NCI-H1092 (cell line): ENCODE measurements at regions not wholly inside any gene's neighbourhood (a gene's known extent, or its start where the extent isn't known, plus 50 kb on each side); places are given as distances from the start of the nearest gene placed in this dataset.

ENCODE experiments used
- DNase-seq: peaks from one replicate; lab custom pipeline; 2025; lab: John Stamatoyannopoulos, UW

GRCh38 chr13:33953203-33953602 lies 135.3 kb downstream of the RFC3 start:
- DNase-seq = no peak

DNA sequence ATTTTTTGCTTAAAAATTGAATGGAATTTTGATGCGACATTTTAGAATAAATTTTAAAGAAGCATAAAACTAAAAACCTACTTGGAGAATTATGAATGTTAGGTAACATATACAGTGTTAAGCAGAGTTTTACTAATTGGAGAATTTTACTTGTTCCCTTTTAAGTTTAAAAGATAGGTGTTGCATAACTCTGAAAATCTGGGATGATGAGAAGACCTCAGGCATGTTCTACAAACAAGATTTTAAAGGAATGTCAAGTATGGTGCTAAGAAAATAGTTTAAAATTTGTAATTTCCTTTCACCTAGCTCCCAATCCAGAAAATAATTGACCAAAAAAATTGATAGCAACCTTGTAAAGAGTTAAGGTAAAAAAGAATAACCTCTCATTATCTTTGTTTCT lies 135.8 kb downstream of the RFC3 start:
- no peak for DNase-seq

- DNase-seq = no peak
These were observed 138.4 kb downstream of the RFC3 start for GRCh38 chr13:33956346-33956745.

- no peak for DNase-seq
These were observed 139.6 kb downstream of the RFC3 start for GRCh38 chr13:33957497-33957905.

DNA sequence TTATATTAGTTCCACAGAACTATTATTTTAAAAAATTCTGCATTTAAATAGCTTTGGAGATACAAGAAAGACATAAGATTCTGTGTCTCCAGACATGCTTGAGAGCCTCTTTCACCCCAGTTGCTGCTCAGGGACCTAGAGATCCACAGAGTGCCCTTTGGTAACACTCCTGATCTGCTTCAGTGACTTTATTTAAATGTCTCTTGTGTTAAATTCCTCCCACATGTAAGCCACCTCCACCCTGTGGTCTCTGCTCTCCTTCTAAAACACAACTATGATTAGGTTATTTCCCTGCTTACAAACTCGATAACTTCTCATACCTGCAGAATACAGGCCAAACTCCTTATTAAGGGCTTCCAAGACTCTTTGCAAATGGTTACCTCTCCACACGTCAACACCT lies 141.0 kb downstream of the RFC3 start:
- DNase-seq = no peak

DNA sequence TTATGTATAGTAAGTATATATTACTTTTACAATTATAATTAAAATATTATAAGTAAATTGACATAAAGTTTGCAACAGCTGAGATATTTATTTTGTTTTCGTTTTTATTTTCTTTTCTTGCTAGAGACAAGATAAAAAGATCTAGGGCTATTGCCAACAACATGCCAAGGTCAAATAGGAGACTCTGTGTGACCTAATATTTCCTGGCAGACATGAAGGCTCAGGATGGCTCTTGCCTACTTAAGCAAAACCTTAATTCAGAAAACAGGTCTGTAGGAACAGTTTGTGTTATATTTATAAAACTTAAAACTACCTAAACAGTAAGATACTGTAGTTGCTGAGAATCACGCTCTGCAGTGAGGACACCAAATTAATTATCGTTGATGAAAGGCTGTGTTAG lies 145.2 kb downstream of the RFC3 start:
- no peak for DNase-seq

GRCh38 chr13:33963895-33964294 lies 145.9 kb downstream of the RFC3 start:
- DNase-seq = no peak

DNA sequence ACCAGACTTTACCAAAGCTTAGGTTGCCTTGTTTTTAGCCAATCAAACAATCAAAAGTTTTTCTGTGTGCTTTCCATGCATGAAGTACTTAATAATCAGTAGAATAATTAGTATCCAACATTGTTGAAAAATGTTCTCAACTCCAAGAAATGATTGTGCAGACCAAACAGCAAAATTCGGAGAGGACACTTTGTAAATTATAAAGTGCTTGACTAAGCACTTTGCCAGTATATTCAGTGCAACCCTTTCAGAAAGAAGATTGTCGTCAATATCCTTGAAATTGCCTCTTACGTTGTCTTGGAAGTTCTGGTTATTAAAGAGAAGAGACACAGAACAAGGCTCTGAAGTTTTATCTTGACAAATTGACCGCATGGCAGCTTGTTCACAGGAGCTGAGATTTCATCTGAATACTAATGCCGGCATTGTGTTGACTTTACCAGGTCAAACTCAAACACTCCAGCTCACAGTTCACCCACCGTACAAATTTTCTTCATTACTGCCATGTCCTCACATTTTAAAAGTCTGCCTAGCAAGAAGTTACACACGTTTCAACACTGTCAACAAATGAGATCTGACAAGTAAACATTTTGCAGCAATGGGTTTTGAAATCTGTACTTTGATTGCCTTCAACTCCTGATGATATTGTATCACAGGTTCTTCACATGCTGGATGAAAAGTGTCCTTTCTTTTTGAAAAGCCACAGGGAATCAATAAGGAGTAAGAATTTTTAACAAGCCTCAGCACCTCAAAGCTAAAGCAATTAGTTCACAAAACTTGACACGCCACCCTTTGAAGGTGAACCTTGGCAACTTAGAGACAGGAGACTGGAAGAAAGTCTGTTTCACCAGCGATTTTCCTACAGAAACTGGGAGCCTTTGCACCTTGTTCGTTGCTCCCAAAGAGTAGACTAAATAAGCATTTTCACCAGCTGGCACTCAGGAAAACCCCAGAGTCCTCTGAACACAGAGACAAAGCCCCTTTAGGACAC lies 150.9 kb downstream of the RFC3 start:
- DNase-seq = no peak

GRCh38 chr13:33970746-33971561 lies 153.0 kb downstream of the RFC3 start:
- DNase-seq = no peak

- DNase-seq = no peak
These were observed 153.5 kb downstream of the RFC3 start for GRCh38 chr13:33971562-33971819.

DNA sequence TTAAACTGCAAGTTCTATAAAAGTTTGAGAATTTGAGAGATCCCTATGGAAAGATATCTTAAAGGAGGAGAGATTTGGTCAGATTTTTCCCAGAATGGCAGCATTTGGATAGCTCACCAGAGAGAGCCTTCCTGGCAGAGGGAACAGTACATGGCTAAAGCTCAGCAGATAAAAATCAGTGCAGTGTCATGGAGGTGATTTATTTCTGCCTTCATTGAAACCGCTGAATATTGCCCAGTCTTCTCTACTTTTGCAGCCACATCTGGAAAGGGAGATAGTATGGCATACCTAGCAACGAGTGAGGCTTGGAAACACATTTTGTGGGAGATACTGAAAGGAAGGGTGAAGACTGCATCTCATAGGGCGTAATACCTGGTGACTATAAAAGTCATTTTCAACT lies 155.2 kb downstream of the RFC3 start:
- DNase-seq = no peak

DNA sequence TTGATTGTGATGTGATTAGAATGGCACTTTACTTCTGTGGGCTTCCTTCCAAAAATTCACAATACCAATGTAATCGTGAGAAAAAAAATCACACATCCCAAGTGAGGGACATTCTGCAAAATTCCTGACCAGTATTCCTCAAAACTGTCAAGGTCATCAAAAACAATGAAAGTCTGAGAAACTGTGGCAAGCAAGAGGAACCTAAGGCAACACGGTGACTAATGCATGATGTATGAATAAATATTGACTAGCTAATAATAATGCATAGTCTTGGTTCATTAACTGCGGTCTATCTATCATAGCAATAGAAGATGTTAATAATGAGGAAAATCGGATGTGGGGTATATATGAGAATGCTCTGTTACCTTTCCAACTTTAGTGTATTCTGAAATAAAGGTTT lies 159.0 kb downstream of the RFC3 start:
- no peak for DNase-seq

DNA sequence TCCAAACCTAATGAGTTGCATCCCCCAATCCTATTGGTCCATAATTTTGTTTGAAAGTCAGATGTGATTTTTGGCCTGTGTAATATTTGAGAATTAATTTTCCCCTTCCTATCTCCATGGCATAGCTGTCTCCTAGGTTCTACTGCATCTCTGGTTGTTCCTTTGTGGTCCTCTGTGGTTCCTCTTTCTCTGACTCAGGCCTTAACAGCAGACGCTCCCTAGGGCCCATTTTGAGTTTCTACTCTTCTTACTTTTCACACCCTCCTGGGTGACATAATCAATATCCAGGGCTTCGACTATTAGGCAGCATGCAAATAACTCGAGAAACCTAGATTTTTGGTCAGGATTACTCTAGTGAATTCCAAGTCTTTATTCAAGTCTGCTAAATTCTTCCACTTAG lies 160.7 kb downstream of the RFC3 start:
- DNase-seq = no peak

- peak; percentile 52 for DNase-seq
These were observed 175.0 kb downstream of the RFC3 start for GRCh38 chr13:33992881-33993336.

- no peak for DNase-seq
These were observed 176.2 kb downstream of the RFC3 start for GRCh38 chr13:33994198-33994597.

DNA sequence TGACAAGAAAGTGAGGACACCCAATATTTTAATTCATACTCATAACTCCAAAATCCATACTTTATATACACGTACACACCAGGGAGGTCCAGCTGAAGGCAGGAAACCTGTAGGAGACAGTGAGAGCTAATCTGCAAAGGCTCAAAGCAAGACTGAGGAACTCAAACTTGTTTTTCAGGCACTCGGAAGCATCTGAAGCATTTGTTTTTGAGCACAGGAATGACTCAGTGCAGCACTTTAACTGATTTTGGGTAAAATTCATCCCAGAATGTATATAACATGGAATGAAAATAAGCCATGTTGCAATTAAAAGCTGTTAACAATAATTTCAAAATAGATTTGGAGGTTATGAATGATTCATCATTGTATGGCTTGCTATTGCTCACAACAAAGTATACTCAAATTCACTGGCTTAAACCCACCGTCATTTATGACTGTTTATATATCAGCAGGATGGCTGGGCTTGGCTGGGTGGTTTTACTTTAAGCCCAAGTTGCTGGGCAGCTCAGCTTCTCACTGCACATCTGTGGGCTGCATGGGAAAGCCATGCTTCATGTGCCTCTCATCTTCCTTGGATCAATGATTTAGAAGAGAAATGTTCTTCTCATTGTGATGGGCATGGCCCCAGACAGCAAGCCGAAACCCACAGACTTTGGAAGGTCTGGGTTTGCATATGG lies 177.0 kb downstream of the RFC3 start:
- no peak for DNase-seq

DNA sequence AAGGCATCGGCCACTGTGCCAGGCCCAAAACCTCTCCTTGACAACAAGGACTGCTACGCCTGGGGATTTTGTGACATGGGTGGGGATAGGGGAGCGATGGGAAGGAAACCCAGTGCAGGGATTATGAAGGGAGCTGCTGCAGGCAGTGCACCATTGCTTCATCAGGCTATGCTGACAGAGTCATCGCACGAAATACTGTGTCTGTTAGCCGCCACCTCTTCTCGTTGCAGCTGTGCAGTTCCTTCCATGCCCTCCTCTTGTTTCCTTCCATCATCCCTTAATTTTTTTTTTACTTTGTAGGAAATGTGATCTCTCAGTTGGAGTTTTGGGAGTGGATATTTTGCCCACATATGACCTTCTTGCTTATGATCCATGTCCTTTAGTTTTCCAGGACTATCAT lies 178.7 kb downstream of the RFC3 start:
- no peak for DNase-seq

DNA sequence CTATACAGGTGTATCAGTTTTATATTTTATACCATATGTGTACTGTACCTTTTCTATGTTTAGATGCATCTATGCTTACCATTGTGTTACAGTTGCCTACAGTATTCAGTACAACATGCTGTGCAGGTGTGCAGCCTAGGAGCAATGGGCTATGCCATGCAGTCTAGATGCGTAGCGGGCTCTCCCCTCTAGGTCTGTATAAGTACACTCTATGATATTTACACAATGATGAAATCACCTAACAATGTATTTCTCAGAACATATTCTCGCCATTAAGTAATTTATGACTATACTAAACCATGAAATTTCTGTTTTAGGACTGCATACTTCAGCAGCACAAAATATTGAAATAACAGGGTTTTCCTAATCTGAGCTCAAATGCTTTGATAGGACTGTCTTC lies 179.6 kb downstream of the RFC3 start:
- DNase-seq = no peak

GRCh38 chr13:33999811-34000605 lies 182.1 kb downstream of the RFC3 start:
- DNase-seq = no peak

DNA sequence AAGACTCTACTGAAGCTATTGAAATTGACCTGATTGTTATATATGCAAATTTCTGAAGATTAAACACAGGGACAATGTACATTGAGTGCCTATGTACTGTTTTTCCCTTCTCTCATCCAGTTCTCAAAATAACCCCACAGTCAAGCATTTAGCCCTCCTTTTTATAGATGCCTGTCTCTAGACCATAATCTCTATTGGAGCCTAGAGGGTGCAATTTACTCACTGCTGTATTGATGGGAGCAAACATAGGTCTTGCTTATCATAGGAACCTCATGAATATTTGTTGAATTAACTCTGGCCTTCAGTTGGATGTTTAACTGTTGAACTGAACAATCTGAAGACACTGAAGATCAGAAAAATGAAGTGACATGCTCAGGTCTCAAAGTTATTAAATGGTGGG lies 183.0 kb downstream of the RFC3 start:
- no peak for DNase-seq

GRCh38 chr13:34001389-34001788 lies 183.4 kb downstream of the RFC3 start:
- no peak for DNase-seq

DNA sequence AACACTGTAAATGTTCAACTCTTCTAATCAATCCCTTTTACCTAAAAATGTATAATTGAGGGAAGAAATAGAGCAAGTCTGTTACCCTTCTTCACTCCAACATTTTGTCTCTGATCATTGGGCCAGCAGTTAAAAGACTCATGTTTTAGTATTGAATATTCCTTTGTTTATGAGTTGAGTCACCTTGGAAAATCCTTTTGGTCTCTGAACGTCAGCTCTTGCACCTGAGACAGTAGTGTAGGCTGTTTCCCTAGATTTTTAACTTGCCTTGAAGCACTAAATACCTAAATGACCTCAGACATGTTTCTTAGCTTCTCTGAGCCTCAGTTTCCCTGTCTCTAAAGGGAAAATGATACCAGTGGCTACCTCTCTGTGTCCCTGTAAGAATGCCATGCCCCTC lies 184.2 kb downstream of the RFC3 start:
- no peak for DNase-seq
